GM10266 (cell line): ENCODE measurements at regions not wholly inside any gene's neighbourhood (a gene's known extent, or its start where the extent isn't known, plus 50 kb on each side); places are given as distances from the start of the nearest gene placed in this dataset.

Experiments
- DNase-seq: peaks from one replicate; pipeline ENCODE4 v3.0.0; 2012; ENCODE audit errors: extremely low spot score
- CTCF ChIP-seq: IDR thresholded peaks from 2 replicates; pipeline ENCODE4 v1.5.1; 2012; ENCODE audit warnings: mild to moderate bottlenecking, low read depth; ENCODE audit not compliant: control insufficient read depth, insufficient read depth; ENCODE audit errors: missing control alignments

GRCh38 chr4:178955614-178956013, 1513.4 kb upstream of the AGA start:
- no peak for DNase-seq
- TF ChIP-seq CTCF, result no peak

GRCh38 chr4:178958725-178959440, 1516.6 kb upstream of the AGA start:
- TF ChIP-seq CTCF, result no peak

GRCh38 chr4:178963446-178964045, 1521.3 kb upstream of the AGA start:
- no peak for TF ChIP-seq CTCF
- DNase-seq, result no peak

More at GRCh38 chr4:178958725-178959440, 1516.6 kb upstream of the AGA start:
- DNase-seq, result no peak

- no peak for DNase-seq
- TF ChIP-seq CTCF, result no peak
Observed at GRCh38 chr4:178966644-178967043, 1524.4 kb upstream of the AGA start.

DNA sequence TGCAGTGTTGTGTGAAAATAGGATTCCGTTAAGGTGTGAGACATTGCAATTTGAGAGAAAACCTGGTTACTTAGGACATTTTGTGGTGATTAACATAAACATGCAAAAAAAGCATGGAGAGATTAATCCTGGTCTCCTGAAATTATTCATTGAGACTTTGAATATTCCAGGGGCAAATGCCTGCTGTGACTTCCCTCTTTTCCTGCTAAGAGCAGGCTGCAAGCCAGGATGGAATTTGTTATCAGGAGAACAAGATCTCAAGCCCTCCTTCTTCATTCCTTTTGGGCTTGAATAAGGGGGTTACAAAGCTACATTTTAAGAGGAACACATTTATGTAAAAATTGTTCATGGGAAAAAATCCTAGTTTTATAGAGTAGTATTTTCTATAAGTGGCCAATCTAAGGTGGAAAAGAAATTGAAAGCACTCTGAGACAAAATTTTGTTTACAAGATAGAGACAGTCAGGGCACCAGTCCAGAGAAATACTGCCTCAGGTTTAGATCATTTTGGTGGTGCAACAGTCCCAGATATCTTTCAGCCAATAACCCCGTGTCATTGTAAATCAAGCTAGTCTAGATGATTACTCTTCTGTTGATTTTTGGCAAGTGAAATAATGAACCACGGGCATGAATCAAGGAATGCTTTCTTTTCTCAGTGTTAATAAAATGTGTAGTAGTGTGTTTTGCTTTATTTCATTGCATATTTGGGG, 1528.3 kb upstream of the AGA start:
- TF ChIP-seq CTCF, result no peak
- no peak for DNase-seq

DNA sequence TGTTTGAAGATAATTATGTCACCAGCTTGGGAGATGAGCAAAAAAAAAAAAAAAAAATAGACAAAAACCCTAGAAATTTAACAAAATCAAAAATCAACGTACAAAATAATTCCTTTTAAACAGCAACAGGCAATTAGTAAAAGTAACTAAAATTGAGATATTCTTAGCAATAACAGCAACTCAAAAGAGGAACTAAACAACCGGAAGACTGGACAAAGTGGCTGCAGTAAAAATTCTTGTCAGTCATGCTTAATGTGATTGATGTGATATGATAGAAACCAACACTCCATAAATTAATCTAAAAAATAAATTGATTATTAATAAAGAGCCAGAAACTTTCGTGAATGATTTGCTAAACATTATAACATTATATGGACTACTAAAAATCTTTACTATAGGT, 1534.6 kb upstream of the AGA start:
- TF ChIP-seq CTCF, result no peak
- DNase-seq, result no peak

DNA sequence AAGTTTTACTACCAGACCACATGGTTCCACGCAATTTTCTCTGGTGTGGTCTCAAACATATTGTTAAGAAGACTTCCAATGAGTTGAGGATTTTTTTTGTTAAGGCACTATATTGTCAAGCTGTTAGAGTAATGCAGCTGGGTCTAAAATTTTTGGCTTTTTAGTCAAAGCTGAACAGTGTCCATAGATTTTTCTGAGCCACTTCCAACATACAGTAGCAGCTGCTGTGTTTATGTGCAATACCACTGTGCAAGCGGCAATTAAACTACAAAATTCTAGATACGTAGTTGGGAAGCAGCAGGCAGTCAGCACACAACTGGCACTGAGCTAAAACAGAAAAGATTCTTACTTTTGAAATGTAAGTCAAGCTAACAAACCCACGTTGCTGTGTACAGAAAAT, 1551.1 kb upstream of the AGA start:
- no peak for TF ChIP-seq CTCF
- no peak for DNase-seq
